ENCODE measurements at regions not wholly inside any gene's neighbourhood (a gene's known extent, or its start where the extent isn't known, plus 50 kb on each side); places are given as distances from the start of the nearest gene placed in this dataset.
"Not testable (repeated sequence)": the region's sequence is repeated elsewhere in the genome, so short reads cannot be mapped to it uniquely, and the experiment has no call there.

DNA sequence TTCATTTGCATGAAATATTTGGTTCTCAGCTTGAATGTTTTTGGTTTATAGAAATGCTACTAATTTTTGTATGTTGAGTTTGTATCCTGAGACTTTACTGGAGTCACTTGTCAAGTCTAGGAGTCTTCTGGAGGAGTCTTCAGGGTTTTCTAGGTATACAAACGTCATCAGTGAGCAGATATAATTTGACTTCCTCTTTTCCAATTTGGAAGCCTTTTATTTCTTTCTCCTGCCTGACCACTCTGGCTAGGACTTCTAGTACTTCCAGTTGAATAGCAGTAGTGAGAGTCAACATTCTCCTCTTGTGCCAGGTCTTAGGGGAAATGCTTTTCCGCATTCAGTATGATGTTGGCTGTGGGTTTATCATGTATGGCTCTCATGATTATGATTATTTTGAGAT lies 55.4 kb upstream of the THUMPD2 start:
- no peak for FAIRE-seq
- no peak for DNase-seq (ENCODE audit: low spot score)

GRCh38 chr2:39830610-39831009 lies 51.6 kb upstream of the THUMPD2 start:
- peak; percentile 37 for FAIRE-seq
- DNase-seq (ENCODE audit: low spot score), result not testable (repeated sequence)

Data from urothelium cell line (cell line).